HG02642 (cell line): ENCODE measurements at regions not wholly inside any gene's neighbourhood (a gene's known extent, or its start where the extent isn't known, plus 50 kb on each side); places are given as distances from the start of the nearest gene placed in this dataset.

Source experiments
- ATAC-seq: cut with Tn5 transposase; IDR thresholded peaks from one replicate; pipeline ENCODE4 v1.9.1; 2021; ENCODE audit warnings: mild to moderate bottlenecking; ENCODE audit not compliant: unreplicated experiment, poor library complexity

GRCh38 chr18:45218436-45218835 is 396.8 kb upstream of the SLC14A2 start:
- ATAC-seq, result no peak

- ATAC-seq, result no peak
Observed at GRCh38 chr18:45221363-45221762, 393.9 kb upstream of the SLC14A2 start.

GRCh38 chr18:45222180-45222579 is 393.1 kb upstream of the SLC14A2 start:
- ATAC-seq, result no peak

- no peak for ATAC-seq
Observed at GRCh38 chr18:45227001-45227742, 388.1 kb upstream of the SLC14A2 start.

GRCh38 chr18:45228796-45229388 is 386.4 kb upstream of the SLC14A2 start:
- ATAC-seq, result no peak

- no peak for ATAC-seq
Observed at GRCh38 chr18:45231617-45232016, 383.7 kb upstream of the SLC14A2 start.

GRCh38 chr18:45232061-45232460 is 383.2 kb upstream of the SLC14A2 start:
- ATAC-seq, result no peak

- no peak for ATAC-seq
Observed at GRCh38 chr18:45236676-45237075, 378.6 kb upstream of the SLC14A2 start.

- ATAC-seq, result no peak
Observed at GRCh38 chr18:45237343-45238098, 377.8 kb upstream of the SLC14A2 start.

- ATAC-seq, result no peak
Observed at GRCh38 chr18:45241271-45241670, 374.0 kb upstream of the SLC14A2 start.

- ATAC-seq, result no peak
Observed at GRCh38 chr18:45241982-45242565, 373.2 kb upstream of the SLC14A2 start.

- no peak for ATAC-seq
Observed at GRCh38 chr18:45243340-45244110, 371.8 kb upstream of the SLC14A2 start.

GRCh38 chr18:45245091-45245511 is 370.2 kb upstream of the SLC14A2 start:
- ATAC-seq, result no peak

GRCh38 chr18:45248240-45248903 is 366.9 kb upstream of the SLC14A2 start:
- no peak for ATAC-seq

- no peak for ATAC-seq
Observed at GRCh38 chr18:45249246-45249661, 366.0 kb upstream of the SLC14A2 start.

GRCh38 chr18:45250479-45250878 is 364.8 kb upstream of the SLC14A2 start:
- no peak for ATAC-seq

GRCh38 chr18:45251236-45251635 is 364.0 kb upstream of the SLC14A2 start:
- no peak for ATAC-seq

GRCh38 chr18:45252474-45252873 is 362.8 kb upstream of the SLC14A2 start:
- ATAC-seq, result no peak

GRCh38 chr18:45253056-45253565 is 362.2 kb upstream of the SLC14A2 start:
- no peak for ATAC-seq
